ENCODE measurements at regions not wholly inside any gene's neighbourhood (a gene's known extent, or its start where the extent isn't known, plus 50 kb on each side); places are given as distances from the start of the nearest gene placed in this dataset.

DNA sequence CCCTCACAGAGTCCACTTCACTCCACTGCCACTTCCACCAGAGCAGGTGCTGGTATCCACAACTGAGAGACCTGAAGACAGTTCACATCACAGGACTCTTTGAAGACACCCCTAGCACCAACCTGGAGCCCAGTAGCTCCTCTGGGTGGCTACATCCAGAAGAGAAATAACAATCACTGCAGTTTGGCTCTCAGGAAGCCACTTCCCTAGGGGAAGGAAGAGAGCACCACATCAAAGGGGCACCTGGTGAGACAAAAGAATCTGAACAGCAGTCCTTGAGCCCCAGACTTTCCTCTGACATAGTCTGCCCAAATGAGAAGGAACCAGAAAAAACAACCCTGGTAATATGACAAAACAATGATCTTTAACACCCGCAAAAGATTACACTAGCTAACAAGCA, 113.2 kb downstream of the TENT5C start:
- H3K14ac ChIP-seq (ENCODE audit: insufficient read length), result no peak overlapping the region
- no peaks in the 10 kb centered on the region for H4K20me1 ChIP-seq (replicated peaks in 1 of 2; ENCODE audit: control insufficient read depth in 1 of 2, insufficient read depth in 2 of 2, low read length in 2 of 2)
- no peak overlapping the region for H2BK12ac ChIP-seq (ENCODE audit: low read depth, low read length)
- no peak overlapping the region for H2BK15ac ChIP-seq (ENCODE audit: low read length)
- no peaks in the 10 kb centered on the region for H3K27me3 ChIP-seq (replicated peaks in 1 of 4; ENCODE audit: control insufficient read depth in 3 of 4, extremely low read depth in 1 of 4, insufficient read depth in 3 of 4, low read length in 3 of 4)
- no peak overlapping the region for H2AK5ac ChIP-seq (ENCODE audit: low read depth, low read length)
- no peak overlapping the region for H2AFZ ChIP-seq (ENCODE audit: low read length)
- no peak overlapping the region for H3K23ac ChIP-seq (ENCODE audit: insufficient read length)
- no peak overlapping the region for H3K4me3 ChIP-seq (ENCODE audit: extremely low read depth in 1 of 4, insufficient read depth in 2 of 4, low read depth in 3 of 4, low read length in 4 of 4)
- H3K9me3 ChIP-seq (ENCODE audit: insufficient read depth in 2 of 2, low read depth in 1 of 2, low read length in 1 of 2), result peaks cover 13 to 31% of the 10 kb centered on the region in 2 experiments; a peak in 3 of 4 replicates
- no peaks in the 10 kb centered on the region for H3K79me1 ChIP-seq (ENCODE audit: low read depth, low read length)
- H3K23me2 ChIP-seq (ENCODE audit: low read depth, low read length), result peaks cover 1% of the 10 kb centered on the region; the same call in 1 of the 2 replicates
- ChIA-PET POLR2A (ENCODE audit: partially characterized antibody) (no interaction called here), CTCF (ENCODE audit: partially characterized antibody) (interaction anchor here (0.6 to 3.1 kb wide), 2 partner anchors 8 to 96 kb away, joined by 3 to 15 read pairs; no protein-coding TSS in a partner anchor)
- TF ChIP-seq SIX5 (IDR thresholded peaks at IDR 0.05; ENCODE audit: low read depth, low read length), result no peak
- no peak for TF ChIP-seq KDM4A (IDR thresholded peaks at IDR 0.05; ENCODE audit: low read depth, low read length, severe bottlenecking)
- no peak for TF ChIP-seq SIRT6 (IDR thresholded peaks at IDR 0.05; ENCODE audit: low read length)
- TF ChIP-seq KDM1A (IDR thresholded peaks at IDR 0.05; ENCODE audit: borderline replicate concordance, low read length), result no peak
- no peak for TF ChIP-seq HDAC2 (IDR thresholded peaks at IDR 0.05; ENCODE audit: borderline replicate concordance in 1 of 2, low read depth in 2 of 2, low read length in 2 of 2)
- TF ChIP-seq RAD21 (IDR thresholded peaks at IDR 0.05 in 1 of 2, conservative IDR thresholded peaks at IDR 0.05 in 1 of 2; ENCODE audit: low read depth in 2 of 2, low read length in 2 of 2), result no peak
- no peak for TF ChIP-seq BCL11A (IDR thresholded peaks at IDR 0.05; ENCODE audit: low read depth in 2 of 2, low read length in 2 of 2)
- 79% methylated on average over 1 of the region's 1 CpG; no CpG with 5 or more reads in 1 of the 2 experiments for WGBS, 2 experiments (ENCODE audit: extremely low coverage in 1 of 2, insufficient coverage in 1 of 2, insufficient read length in 1 of 2, insufficient replicate concordance in 2 of 2, low coverage in 1 of 2, low lambda C conversion rate in 2 of 2, missing lambda C conversion rate in 1 of 2)
- no peak overlapping the region for H2BK5ac ChIP-seq (ENCODE audit: low read depth, low read length)
- H3K4me2 ChIP-seq (ENCODE audit: insufficient read depth in 1 of 2, low read depth in 2 of 2, low read length in 2 of 2), result no peak overlapping the region
- no peak overlapping the region for H4K5ac ChIP-seq (ENCODE audit: insufficient read length, low read depth, low read length)
- no peak for DNase-seq (ENCODE audit: low read depth in 1 of 2, low spot score in 2 of 2)
- no peak overlapping the region for H3K9ac ChIP-seq (replicated peaks in 1 of 4; ENCODE audit: extremely low read depth in 1 of 4, low read depth in 3 of 4, low read length in 3 of 4)
- H3K27ac ChIP-seq (ENCODE audit: low read depth, low read length), result no peak overlapping the region
- H3K4ac ChIP-seq (replicated peaks; ENCODE audit: insufficient read length, low read depth, low read length), result no peak overlapping the region
- no peak overlapping the region for H4K91ac ChIP-seq (replicated peaks; ENCODE audit: insufficient read length, low read length)
- H2BK120ac ChIP-seq (replicated peaks; ENCODE audit: low read depth, low read length), result no peak overlapping the region
- H3K56ac ChIP-seq (replicated peaks; ENCODE audit: insufficient read length, low read depth, low read length), result no peak overlapping the region
- H3K36me3 ChIP-seq (ENCODE audit: control insufficient read depth in 2 of 4, insufficient read depth in 4 of 4, low read length in 3 of 4), result no peaks in the 10 kb centered on the region
- no peak for FAIRE-seq
- no peaks in the 10 kb centered on the region for H3K79me2 ChIP-seq (ENCODE audit: control insufficient read depth in 1 of 2, insufficient read depth in 2 of 2, low read length in 2 of 2)
- H2BK20ac ChIP-seq (ENCODE audit: low read length), result no peak overlapping the region
- H3K18ac ChIP-seq (ENCODE audit: extremely low read depth, low read length), result no peak overlapping the region
- no peaks in the 10 kb centered on the region for H3K4me1 ChIP-seq (replicated peaks in 1 of 4; ENCODE audit: control insufficient read depth in 3 of 4, insufficient read depth in 4 of 4, low read length in 3 of 4)
- H4K8ac ChIP-seq (ENCODE audit: extremely low read depth, insufficient read depth, low read length), result no peak overlapping the region

Data from H1 (cell line).